IgD-negative memory B cell (primary cell): ENCODE measurements at regions not wholly inside any gene's neighbourhood (a gene's known extent, or its start where the extent isn't known, plus 50 kb on each side); places are given as distances from the start of the nearest gene placed in this dataset.

Experiments used
- H3K27ac Mint-ChIP-seq, 3 donors: one replicate each; pipeline ENCODE4 v1.8.0; 2020 to 2022; ENCODE audit warnings: mild to moderate bottlenecking in 3 of 3, mixed read lengths in 3 of 3, moderate library complexity in 1 of 3
- H3K27me3 Mint-ChIP-seq: one replicate; pipeline ENCODE4 v1.8.0; 2021; ENCODE audit warnings: mixed read lengths
- H3K36me3 Mint-ChIP-seq: one replicate; pipeline ENCODE4 v1.8.0; 2020; ENCODE audit warnings: mild to moderate bottlenecking, mixed read lengths
- H3K4me1 Mint-ChIP-seq, 3 donors: one replicate each; pipeline ENCODE4 v1.8.0; 2020 to 2022; ENCODE audit warnings: mixed read lengths in 3 of 3, mild to moderate bottlenecking in 1 of 3
- H3K4me3 Mint-ChIP-seq, 4 donors: one replicate each; pipeline ENCODE4 v1.8.0; 2020 to 2022; ENCODE audit warnings: mild to moderate bottlenecking in 4 of 4, mixed read lengths in 4 of 4, moderate library complexity in 3 of 4
- H3K9me3 Mint-ChIP-seq, 3 donors: one replicate each; pipeline ENCODE4 v1.8.0; 2020 to 2021; ENCODE audit warnings: mixed read lengths in 3 of 3, mild to moderate bottlenecking in 1 of 3

- Mint-ChIP-seq H3K36me3 (no peaks in the 10 kb centered on the region), H3K9me3 (peaks cover 0 to 4% (median 0%) of the 10 kb centered on the region in 3 donors), H3K4me1 (no peaks in the 10 kb centered on the region), H3K27me3 (no peaks in the 10 kb centered on the region), H3K27ac (no peak overlapping the region), H3K4me3 (no peak overlapping the region)
Measured at GRCh38 chr15:96270581-96271172, 59.8 kb upstream of the NR2F2 start.

DNA sequence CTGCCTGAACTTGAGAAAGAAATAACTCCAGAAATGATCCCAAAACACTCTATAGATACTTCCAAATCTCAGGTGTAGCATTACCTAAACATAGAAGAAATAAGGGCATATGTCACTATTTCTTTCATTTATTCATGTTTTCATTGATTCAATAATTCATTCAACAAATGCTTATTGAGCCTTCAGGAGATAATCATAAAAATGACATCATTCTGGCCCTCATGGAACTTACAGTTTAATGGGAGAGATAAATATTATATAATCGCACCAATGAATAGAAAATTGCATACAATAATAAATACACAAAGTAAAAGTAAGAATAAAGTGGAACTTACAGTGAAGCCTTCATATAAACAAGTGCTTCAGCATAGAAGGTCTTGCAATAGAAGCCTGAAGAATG lies 58.1 kb upstream of the NR2F2 start:
- Mint-ChIP-seq H3K36me3 (no peaks in the 10 kb centered on the region), H3K4me1 (no peaks in the 10 kb centered on the region), H3K27me3 (no peaks in the 10 kb centered on the region), H3K4me3 (no peak overlapping the region), H3K27ac (no peak overlapping the region), H3K9me3 (peaks cover 0 to 4% (median 0%) of the 10 kb centered on the region in 3 donors)

GRCh38 chr15:96273317-96274086 lies 57.0 kb upstream of the NR2F2 start:
- Mint-ChIP-seq H3K27me3 (no peaks in the 10 kb centered on the region), H3K36me3 (no peaks in the 10 kb centered on the region), H3K4me1 (no peaks in the 10 kb centered on the region), H3K9me3 (peaks cover 0 to 8% (median 2%) of the 10 kb centered on the region in 3 donors), H3K4me3 (no peak overlapping the region), H3K27ac (no peak overlapping the region)

- no peaks in the 10 kb centered on the region for H3K4me1 Mint-ChIP-seq
- no peak overlapping the region for H3K4me3 Mint-ChIP-seq
- H3K27me3 Mint-ChIP-seq = no peaks in the 10 kb centered on the region
- no peak overlapping the region for H3K27ac Mint-ChIP-seq
- H3K9me3 Mint-ChIP-seq = peaks cover 0 to 8% (median 2%) of the 10 kb centered on the region in 3 donors
- no peaks in the 10 kb centered on the region for H3K36me3 Mint-ChIP-seq
Measured at GRCh38 chr15:96274087-96274440, 56.4 kb upstream of the NR2F2 start.

DNA sequence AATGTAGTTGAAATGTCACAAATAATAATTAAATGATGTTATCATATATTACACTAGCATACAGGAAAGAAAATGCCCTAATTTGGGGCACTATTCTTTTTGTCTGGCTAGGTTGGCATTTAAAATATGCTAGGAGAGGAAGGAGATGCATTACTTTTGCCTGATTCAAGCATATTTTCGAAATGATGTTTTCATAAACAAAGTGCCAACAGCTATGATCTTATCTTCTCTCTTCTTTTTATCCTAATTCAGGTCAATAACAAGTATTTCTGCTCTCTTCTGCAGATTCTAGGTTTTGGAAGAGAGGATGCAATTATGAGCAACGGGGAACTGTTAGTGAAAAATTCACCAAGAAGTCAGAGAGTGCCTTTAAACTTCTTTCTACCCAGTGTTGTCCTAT lies 55.8 kb upstream of the NR2F2 start:
- H3K27ac Mint-ChIP-seq = no peak overlapping the region
- H3K4me3 Mint-ChIP-seq = no peak overlapping the region
- peaks cover 0 to 8% (median 2%) of the 10 kb centered on the region in 3 donors for H3K9me3 Mint-ChIP-seq
- H3K36me3 Mint-ChIP-seq = no peaks in the 10 kb centered on the region
- no peaks in the 10 kb centered on the region for H3K27me3 Mint-ChIP-seq
- H3K4me1 Mint-ChIP-seq = no peaks in the 10 kb centered on the region

- Mint-ChIP-seq H3K4me3 (no peak overlapping the region), H3K36me3 (no peaks in the 10 kb centered on the region), H3K27me3 (no peaks in the 10 kb centered on the region), H3K9me3 (peaks cover 0 to 14% (median 2%) of the 10 kb centered on the region in 3 donors), H3K27ac (no peak overlapping the region), H3K4me1 (no peaks in the 10 kb centered on the region)
Measured at GRCh38 chr15:96276438-96277210, 53.9 kb upstream of the NR2F2 start.
